Limb (tissue), 2 donors: ENCODE measurements at regions not wholly inside any gene's neighbourhood (a gene's known extent, or its start where the extent isn't known, plus 50 kb on each side); places are given as distances from the start of the nearest gene placed in this dataset.

Experiments used
- DNase-seq, 2 donors: peaks; one replicate each; pipeline ENCODE4 v3.0.0-alpha.2; 2016; ENCODE audit errors: extremely low spot score in 2 of 2

DNA sequence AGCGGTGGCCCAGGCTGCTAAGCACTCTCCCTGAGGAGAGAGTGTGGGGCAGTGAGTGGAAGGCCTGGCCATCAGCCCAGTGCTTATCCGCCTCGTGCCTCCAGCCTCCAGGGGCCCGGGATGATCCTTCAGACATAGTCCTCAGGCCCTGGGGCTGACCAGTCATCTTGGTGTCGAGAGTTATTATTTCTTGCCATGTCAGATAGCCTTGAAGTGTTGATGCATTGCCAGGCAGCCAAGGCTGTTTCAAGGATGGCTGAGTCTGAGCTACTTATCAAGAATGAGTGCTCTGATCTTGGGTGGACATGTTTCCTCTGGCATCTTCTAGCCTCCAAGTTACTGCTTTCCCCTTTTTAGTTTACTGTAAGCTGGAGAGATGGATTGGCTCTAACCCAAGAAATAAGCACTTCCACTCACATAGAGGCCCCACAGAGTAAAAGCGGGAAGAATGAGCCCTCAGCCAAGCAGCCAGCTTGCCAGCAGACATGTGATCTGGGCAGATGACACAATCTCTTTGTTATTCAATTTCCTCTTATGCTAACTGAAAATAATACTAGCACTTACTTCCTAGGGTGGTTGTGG lies 136.5 kb upstream of the NAMPT start:
- peak; percentile 64 to 77 for DNase-seq

DNA sequence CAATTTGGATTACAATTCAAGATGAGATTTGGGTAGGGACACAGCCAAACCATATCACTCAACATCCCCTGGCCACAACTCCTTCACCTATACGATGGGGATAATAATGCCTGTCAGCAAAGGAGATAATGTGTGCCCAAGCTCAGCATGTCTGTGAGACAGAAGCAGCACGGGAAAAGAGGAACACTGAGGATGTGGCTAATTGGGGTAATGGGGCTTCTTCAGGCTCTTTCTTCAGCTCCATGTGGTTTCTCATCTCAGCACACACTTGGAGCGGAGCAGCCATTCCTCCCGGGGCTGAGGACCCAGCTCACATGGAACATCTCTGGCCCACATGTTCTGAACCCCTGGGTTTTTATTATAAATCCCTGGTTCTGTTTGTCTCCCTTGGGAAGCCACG lies 136.0 kb upstream of the NAMPT start:
- DNase-seq: no peak

- no peak for DNase-seq
Observed at GRCh38 chr7:106420210-106420609, 135.4 kb upstream of the NAMPT start.

GRCh38 chr7:106419455-106420182 lies 134.8 kb upstream of the NAMPT start:
- no peak for DNase-seq

DNA sequence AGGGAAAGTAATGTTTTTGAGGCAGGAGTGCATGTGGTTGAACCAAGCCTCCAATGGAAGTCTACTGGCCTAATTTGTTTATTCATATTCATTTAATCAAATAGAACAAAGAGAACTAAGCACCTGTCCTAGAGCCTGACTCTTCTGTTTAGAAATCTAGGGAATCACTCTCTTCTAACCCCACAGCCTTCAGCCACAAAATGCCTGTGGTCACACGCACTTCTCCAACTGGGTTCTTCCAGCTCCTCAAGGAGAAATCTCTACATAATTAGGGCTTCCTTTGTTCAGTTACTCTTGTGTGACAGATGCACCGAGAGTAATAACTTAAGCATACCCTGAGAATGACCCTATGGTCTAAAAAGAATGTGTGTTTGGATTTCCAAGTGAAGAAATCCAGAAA lies 133.7 kb upstream of the NAMPT start:
- DNase-seq: no peak

- DNase-seq: no peak
Observed at GRCh38 chr7:106418094-106418493, 133.3 kb upstream of the NAMPT start.

DNA sequence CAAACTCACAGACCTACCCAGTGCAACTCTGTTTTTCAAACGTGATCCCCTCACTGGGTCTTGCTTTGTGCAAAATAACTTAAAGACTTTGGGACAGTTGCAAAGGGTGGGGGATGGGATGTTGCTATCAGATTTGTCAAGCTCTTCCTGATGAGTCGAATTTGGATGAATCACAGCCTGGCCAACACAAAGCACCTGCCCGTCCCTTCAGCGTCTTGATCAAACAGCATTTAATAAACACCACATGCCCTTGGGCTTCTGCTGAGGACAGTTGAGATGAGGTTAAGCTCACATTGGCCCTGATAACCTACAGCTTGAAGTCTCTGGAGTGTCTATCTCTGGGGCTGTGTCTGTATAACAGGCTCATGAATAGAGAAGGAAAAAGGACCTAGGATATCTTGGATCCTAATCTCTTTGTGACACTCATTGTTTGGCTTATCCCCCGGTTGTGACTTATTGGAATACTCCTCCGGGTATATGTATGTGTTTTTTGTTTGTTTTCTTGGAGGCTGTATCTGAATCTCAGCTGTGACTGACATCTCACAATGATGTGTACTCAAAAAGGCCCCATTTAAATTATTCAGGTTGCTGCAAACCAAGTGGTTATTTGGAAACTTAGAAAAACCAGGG lies 132.6 kb upstream of the NAMPT start:
- DNase-seq: no peak

GRCh38 chr7:106416430-106416829 lies 131.6 kb upstream of the NAMPT start:
- no peak for DNase-seq

DNA sequence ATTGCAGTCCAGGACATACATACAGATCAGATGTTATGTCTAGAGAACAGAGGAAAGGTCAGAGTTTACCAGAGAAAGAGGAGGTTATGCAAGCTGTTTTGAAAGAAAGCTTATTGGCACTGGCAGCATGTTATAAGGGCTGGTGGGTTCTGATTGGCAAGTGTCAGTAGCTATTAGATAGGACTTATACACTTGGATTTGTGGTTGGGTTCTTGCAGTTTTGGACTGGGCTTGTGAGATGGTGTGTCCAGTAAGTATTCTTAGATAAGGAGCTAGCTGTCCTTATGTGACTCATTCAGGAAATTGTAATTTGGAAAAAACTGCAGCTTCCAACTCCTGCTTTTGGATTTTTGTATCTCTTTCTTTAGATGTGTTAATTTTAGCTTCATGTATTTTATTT lies 130.7 kb upstream of the NAMPT start:
- DNase-seq: no peak

- DNase-seq: no peak
Observed at GRCh38 chr7:106413446-106413845, 128.7 kb upstream of the NAMPT start.

DNA sequence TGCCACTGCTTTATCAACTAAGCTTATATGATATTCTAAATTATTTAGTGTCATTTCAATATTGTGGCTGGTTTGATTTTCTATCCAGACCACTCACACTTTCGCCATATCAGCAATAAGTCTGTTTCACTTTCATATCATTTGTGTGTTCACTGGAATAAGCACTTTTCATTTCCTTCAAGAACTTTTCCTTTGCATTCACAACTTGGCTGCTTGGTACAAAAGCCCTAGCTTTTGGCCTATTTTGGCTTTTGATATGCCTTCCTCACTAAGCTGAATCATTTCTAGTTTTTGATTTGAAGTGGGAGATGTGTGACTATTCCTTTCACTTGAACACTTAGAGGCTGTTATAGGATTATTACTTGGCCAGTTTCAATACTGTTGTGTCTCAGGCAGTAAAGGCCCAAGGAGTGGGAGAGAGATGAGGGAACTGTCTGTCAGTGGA lies 120.9 kb upstream of the NAMPT start:
- DNase-seq: no peak

DNA sequence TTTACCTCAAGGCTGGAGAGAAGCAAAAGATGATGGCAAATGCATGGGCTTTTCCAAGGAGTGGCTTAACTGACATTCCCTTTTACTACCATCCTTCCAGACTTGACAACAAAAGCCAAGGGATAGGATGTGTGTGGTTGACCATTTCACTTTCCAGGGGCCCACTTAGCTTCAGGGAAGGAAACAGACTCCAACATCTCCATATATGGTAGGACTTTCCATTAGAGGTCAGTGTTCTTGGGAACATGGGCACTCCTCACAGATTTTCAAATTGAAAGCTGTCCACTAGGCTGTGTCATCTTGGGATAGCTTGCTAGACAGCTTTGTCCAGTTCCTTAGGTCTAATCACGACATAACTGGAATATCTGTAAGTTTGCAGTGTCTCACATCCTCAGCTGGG lies 118.1 kb upstream of the NAMPT start:
- DNase-seq: no peak

DNA sequence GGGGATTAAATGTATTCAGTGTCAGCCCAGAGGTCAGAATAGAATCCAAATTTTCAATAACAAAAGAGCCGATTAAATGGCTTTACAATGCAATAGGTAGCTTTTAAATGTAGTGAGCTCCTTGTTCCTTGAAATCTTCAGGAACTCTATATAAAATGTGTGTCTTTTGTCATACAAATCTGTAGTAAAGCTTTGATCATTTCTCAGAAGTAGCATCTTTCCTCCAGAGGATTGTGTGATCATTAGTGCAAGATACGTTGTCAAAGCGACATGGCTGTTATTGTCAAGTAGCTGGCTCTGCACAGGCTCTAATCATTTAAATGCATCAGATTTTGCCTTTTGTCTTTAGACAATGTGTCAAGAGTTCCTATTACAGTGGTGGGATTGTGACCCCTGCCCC lies 116.1 kb upstream of the NAMPT start:
- DNase-seq: no peak

DNA sequence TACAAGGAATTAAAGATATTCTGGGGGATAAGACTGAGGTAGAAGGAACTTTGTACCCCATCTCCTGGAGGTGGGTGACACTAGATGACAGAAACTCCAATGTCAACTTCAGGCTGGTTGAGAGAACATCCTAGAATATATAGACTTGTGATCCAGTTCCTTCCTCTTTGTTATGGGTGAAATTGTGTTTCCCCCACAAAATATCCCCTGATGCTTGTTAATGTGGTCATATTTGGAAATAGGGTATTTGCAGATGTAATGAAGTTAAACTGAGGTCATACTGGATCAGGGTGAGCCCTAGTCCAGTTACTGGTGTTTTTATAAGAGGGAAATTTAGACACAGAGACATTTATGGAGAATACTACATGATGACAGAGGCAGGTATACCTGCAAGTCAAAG lies 114.0 kb upstream of the NAMPT start:
- DNase-seq: no peak

GRCh38 chr7:106397994-106398393 lies 113.2 kb upstream of the NAMPT start:
- no peak for DNase-seq

DNA sequence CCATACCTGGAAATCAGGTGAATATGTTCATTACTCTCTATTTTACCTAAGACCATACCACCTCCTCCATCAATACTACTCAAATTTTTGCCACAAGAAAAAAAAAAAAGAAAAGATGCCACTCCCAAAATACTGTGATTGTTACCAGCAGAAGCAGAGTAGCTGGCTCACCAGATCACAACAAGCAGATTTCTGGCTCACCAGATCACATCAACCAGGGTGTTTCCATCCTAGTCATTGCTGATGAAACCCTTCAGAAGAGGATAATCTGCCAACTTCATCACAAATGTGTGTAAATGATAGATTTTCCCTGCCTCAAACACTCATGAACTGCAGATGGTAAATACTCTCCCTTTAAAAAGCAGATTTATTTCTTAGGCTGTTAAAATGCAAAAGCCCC lies 109.7 kb upstream of the NAMPT start:
- DNase-seq: no peak

DNA sequence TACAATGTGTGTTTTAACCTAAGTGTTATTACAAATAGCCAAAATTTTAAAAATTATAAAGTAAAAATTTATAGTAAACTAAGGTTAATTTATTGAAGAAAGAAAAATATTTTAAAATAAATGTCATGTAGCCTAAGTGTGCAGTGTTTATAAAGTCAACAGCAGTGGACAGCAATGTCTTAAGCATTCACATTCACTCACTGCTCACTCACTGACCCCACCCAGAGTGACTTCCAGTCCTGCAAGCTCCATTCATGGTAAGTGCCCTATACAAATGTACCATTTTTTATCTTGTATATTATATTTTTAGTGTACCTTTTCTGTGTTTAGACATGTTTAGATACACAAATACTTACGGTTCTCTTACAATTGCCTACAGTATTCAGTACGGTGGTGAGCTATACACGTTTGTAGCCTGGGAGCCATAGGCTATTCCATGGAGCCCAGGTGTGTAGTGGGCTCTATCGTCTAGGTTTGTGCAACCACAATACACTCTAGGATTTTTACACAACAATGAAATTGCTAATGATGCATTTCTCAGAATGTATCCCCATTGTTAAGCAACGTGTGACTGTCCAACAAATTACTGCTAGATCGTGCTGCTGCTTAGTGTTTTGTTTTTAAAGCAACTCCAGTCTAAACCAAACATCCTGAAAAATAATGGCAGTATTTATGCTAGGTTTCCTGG lies 108.9 kb upstream of the NAMPT start:
- DNase-seq: no peak

GRCh38 chr7:106392590-106392989 lies 107.8 kb upstream of the NAMPT start:
- DNase-seq: no peak

GRCh38 chr7:106392144-106392543 lies 107.4 kb upstream of the NAMPT start:
- no peak for DNase-seq

DNA sequence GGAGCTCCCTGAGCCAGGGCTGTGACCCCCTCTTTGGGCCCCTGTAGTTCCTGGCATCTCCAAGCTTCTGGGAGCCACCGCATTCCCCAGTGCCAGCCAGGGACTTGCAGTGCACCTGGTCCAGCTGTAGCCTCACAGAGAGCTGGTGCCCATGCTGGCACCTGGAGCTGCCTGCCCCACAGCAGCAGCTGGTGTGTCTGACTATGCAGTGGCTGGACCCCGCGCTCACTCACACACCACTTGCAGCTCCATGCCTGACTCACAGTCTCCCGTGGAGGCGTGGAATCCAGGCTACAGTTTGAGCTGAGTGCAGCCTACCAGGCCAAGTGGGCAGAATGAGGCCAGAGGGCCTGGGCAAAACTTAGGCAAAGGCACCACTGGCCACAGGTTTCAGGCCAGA lies 102.2 kb upstream of the NAMPT start:
- no peak for DNase-seq

DNA sequence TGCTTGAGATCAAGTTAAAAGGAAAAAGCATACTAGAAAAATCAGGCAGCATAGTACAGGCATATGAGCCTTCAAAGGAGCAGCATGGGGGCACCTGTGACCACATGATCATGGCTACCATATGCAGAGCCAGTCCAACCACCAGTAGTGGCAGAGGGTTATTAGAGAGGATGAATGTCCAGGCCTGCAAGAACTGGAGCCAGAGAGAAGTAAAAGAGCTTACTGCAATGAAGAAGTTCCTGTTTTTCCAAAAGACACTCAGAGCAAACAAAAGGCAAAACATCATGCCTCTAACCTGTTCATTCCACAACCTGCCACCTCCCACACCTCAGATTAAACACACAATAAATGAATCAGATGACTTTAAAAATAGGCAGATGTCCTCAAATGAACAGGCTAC lies 99.6 kb upstream of the NAMPT start:
- no peak for DNase-seq

GRCh38 chr7:106382929-106383328 lies 98.1 kb upstream of the NAMPT start:
- DNase-seq: no peak
